Tibial nerve (tissue), 4 donors: ENCODE measurements at regions not wholly inside any gene's neighbourhood (a gene's known extent, or its start where the extent isn't known, plus 50 kb on each side); places are given as distances from the start of the nearest gene placed in this dataset.

ENCODE experiments used
- EP300 ChIP-seq, 2 donors: sonication (generic); formaldehyde crosslinking; IDR thresholded peaks; one replicate each; pipeline ENCODE4 v1.6.1; 2017; ENCODE audit warnings: antibody characterized with exemption in 2 of 2, mild to moderate bottlenecking in 1 of 2
- POLR2A ChIP-seq, 2 donors: fragments of 450-650 bp; IDR thresholded peaks; one replicate each; pipeline ENCODE4 v1.6.1; 2017; ENCODE audit warnings: antibody characterized with exemption in 2 of 2, mild to moderate bottlenecking in 2 of 2, moderate library complexity in 2 of 2
- TF ChIP-seq, protein P1 (sequence below), 5 experiments: fragments of 200-600 bp in 3 of 5; fragments of 450-650 bp in 2 of 5; sonication (generic) in 3 of 5; IDR thresholded peaks; one replicate each; pipeline ENCODE4 v1.5.1; 2016 to 2019; ENCODE audit warnings: antibody characterized with exemption in 5 of 5, mild to moderate bottlenecking in 3 of 5, moderate library complexity in 2 of 5

DNA sequence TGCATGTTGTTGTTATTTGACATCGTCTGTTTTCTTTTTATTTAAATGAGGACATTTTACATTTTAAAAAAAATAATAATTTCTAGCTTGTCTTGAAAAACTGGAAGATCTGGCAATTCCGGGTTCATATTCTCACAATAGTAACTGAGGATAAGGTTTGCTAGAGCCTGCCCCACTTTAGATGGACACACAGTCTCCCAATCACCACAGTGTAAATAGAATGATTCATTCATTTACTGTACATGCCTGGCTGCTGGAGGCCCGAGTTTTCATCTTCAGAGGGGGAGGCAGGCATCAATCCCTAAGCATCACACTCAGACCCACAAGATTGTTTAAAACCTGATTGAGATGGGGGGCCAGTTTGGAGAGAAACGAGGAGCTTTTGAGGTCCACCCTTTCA is 2039.7 kb upstream of the WWC1 start:
- TF ChIP-seq, protein P1, sequence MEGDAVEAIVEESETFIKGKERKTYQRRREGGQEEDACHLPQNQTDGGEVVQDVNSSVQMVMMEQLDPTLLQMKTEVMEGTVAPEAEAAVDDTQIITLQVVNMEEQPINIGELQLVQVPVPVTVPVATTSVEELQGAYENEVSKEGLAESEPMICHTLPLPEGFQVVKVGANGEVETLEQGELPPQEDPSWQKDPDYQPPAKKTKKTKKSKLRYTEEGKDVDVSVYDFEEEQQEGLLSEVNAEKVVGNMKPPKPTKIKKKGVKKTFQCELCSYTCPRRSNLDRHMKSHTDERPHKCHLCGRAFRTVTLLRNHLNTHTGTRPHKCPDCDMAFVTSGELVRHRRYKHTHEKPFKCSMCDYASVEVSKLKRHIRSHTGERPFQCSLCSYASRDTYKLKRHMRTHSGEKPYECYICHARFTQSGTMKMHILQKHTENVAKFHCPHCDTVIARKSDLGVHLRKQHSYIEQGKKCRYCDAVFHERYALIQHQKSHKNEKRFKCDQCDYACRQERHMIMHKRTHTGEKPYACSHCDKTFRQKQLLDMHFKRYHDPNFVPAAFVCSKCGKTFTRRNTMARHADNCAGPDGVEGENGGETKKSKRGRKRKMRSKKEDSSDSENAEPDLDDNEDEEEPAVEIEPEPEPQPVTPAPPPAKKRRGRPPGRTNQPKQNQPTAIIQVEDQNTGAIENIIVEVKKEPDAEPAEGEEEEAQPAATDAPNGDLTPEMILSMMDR (IDR thresholded peaks at IDR 0.05), result no peak
- no peak for TF ChIP-seq POLR2A (IDR thresholded peaks at IDR 0.05)
- TF ChIP-seq EP300 (IDR thresholded peaks at IDR 0.05), result no peak
